T47D (cell line): ENCODE measurements at regions not wholly inside any gene's neighbourhood (a gene's known extent, or its start where the extent isn't known, plus 50 kb on each side); places are given as distances from the start of the nearest gene placed in this dataset.

Source experiments
- DNase-seq, 2 experiments: peaks; one replicate each; pipeline versions ENCODE4 v3.0.0 to v3.0.0-alpha.2; 2011 to 2012; ENCODE audit warnings: low read depth in 1 of 2, low spot score in 1 of 2
- JUND ChIP-seq: IDR thresholded peaks from 2 replicates; pipeline ENCODE4 v1.6.1; 2012; ENCODE audit warnings: low read depth
- in situ Hi-C: cut with HindIII; loops from 2 replicates; pipeline ENCODE4 v1.10.0; 2016; ENCODE audit warnings: low sequenced_read_pairs, low pct_unique_long_range_greater_than_20kb

- in situ Hi-C loops = no loop called here
- TF ChIP-seq JUND = no peak
- DNase-seq = no peak
Measured at GRCh38 chr22:35488513-35488912, 52.1 kb upstream of the RASD2 start.

DNA sequence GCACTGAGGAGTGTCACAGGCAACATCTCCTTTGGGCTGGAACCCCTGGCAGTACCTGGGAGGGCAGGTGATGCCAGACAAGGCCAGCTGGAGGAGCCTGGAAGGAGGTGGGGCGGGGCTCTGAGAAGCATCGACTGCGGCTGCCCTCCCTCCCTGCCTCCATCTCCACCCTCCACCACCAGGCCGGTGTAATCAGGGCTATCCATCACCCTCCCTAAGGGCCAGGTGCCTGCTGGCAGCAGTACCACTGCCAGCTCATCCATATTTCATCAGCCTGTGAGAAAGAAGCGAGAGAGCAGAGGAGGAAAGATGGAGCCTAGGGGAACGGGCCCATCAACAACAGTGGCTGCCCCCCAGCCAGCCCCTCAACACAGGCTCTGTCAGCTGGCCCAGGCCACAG lies 51.4 kb upstream of the RASD2 start:
- TF ChIP-seq JUND = no peak
- no peak for DNase-seq
- in situ Hi-C loops = no loop called here
